ENCODE measurements at regions not wholly inside any gene's neighbourhood (a gene's known extent, or its start where the extent isn't known, plus 50 kb on each side); places are given as distances from the start of the nearest gene placed in this dataset.

GRCh38 chr6:25227854-25228253 lies 51.3 kb upstream of the CARMIL1 start:
- DNase-seq (ENCODE audit: low spot score), result no peak
